Vagina (tissue), 2 donors: ENCODE measurements at regions not wholly inside any gene's neighbourhood (a gene's known extent, or its start where the extent isn't known, plus 50 kb on each side); places are given as distances from the start of the nearest gene placed in this dataset.

Experiments used
- POLR2AphosphoS5 ChIP-seq, 2 donors: sonication (generic); formaldehyde crosslinking; IDR thresholded peaks; one replicate each; pipeline ENCODE4 v1.9.0; 2017; ENCODE audit warnings: antibody characterized with exemption in 2 of 2, mild to moderate bottlenecking in 2 of 2, low read depth in 1 of 2; ENCODE audit not compliant: insufficient read depth in 1 of 2
- TF ChIP-seq, protein P1 (sequence below), 3 experiments: fragments of 450-650 bp in 2 of 3; fragments of 200-600 bp in 1 of 3; sonication (generic) in 1 of 3; IDR thresholded peaks; one replicate each; pipeline ENCODE4 v1.5.1; 2017 to 2019; ENCODE audit warnings: antibody characterized with exemption in 3 of 3, mild to moderate bottlenecking in 2 of 3, moderate library complexity in 2 of 3

DNA sequence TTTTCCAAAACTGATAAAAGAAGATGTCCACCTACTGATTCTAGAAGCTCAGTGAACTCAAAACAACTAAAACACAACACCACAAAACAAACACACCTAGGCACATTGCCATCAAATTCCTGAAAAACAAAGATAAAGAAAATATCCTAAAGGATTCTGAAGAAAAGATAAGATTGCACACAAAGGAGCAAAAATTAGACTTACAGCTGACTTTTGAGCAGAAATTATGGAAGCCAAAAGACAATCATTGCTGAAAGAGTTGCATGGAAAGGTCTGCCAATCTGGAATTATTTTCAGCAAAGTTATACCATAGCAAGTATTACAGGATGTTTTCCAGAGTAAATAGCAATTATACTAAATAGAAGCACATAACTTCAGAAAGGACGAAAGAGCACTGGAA lies 128.2 kb upstream of the IRX2 start:
- TF ChIP-seq POLR2AphosphoS5 (IDR thresholded peaks at IDR 0.05; ENCODE audit: insufficient read depth in 1 of 2, low read depth in 1 of 2), result no peak
- TF ChIP-seq, protein P1, sequence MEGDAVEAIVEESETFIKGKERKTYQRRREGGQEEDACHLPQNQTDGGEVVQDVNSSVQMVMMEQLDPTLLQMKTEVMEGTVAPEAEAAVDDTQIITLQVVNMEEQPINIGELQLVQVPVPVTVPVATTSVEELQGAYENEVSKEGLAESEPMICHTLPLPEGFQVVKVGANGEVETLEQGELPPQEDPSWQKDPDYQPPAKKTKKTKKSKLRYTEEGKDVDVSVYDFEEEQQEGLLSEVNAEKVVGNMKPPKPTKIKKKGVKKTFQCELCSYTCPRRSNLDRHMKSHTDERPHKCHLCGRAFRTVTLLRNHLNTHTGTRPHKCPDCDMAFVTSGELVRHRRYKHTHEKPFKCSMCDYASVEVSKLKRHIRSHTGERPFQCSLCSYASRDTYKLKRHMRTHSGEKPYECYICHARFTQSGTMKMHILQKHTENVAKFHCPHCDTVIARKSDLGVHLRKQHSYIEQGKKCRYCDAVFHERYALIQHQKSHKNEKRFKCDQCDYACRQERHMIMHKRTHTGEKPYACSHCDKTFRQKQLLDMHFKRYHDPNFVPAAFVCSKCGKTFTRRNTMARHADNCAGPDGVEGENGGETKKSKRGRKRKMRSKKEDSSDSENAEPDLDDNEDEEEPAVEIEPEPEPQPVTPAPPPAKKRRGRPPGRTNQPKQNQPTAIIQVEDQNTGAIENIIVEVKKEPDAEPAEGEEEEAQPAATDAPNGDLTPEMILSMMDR (IDR thresholded peaks at IDR 0.05), result no peak
